GM12878 (cell line): ENCODE measurements at regions not wholly inside any gene's neighbourhood (a gene's known extent, or its start where the extent isn't known, plus 50 kb on each side); places are given as distances from the start of the nearest gene placed in this dataset.

Experiments
- ATAC-seq: fragments of 200-7000 bp; cut with Tn5 transposase; 3 replicates; pipeline ENCODE4 v1.9.1; 2020; ENCODE audit warnings: mild to moderate bottlenecking, moderate library complexity
- BruUV-seq: library from RNA; stranded (reverse); fragments of 400-500 nt; replicated peaks from 2 replicates; lab custom pipeline; 2021; lab: Mats Ljungman, UMichigan
- CTCF ChIA-PET: fragments of 300-600 bp; sonication (Branson Sonifier 250); formaldehyde crosslinking; extraction: SDS; loops from one replicate; lab custom pipeline; 2021; ENCODE audit warnings: inconsistent platforms; lab: Yijun Ruan, JAX
- POLR2A ChIA-PET: fragments of 350-600 bp; formaldehyde crosslinking; extraction: SDS; loops from one replicate; lab custom pipeline; 2021; ENCODE audit warnings: inconsistent platforms; lab: Charles Lee
- RAD21 ChIA-PET: fragments of 300-600 bp; sonication (Branson Sonifier 250); formaldehyde crosslinking; loops from one replicate; lab custom pipeline; 2023; ENCODE audit warnings: antibody characterized with exemption; ENCODE audit not compliant: unreplicated experiment; lab: Charles Lee
- SMC1A ChIA-PET: fragments of 300-600 bp; sonication (Branson Sonifier 250); formaldehyde crosslinking; loops from one replicate; lab custom pipeline; 2023; ENCODE audit not compliant: unreplicated experiment, uncharacterized antibody; lab: Charles Lee
- DNase-seq: peaks from one replicate; pipeline ENCODE4 v3.0.0-alpha.2; 2011; ENCODE audit warnings: low read depth, low spot score
- FAIRE-seq: peaks from 3 replicates; lab custom pipeline; 2011; peaks lifted over from hg19 to GRCh38; lab: Jason Lieb, UNC
- H2AFZ ChIP-seq: 2 replicates; pipeline ENCODE4 v1.6.0; 2011; ENCODE audit warnings: low read depth, low read length, control low read depth; ENCODE audit not compliant: control insufficient read depth
- H3K27ac ChIP-seq: 2 replicates; pipeline ENCODE4 v1.5.1; 2011; ENCODE audit warnings: control low read depth; ENCODE audit not compliant: control insufficient read depth, insufficient read depth
- H3K27me3 ChIP-seq, 2 experiments: replicated peaks in 1 of 2; 2 replicates each; pipeline versions ENCODE4 v1.6.0 to v1.6.1; 2011; ENCODE audit warnings: low read length in 1 of 2; ENCODE audit not compliant: control insufficient read depth in 2 of 2, insufficient read depth in 2 of 2
- H3K36me3 ChIP-seq, 2 experiments: 2 replicates each; pipeline ENCODE4 v1.5.1; 2011; ENCODE audit warnings: low read length in 1 of 2; ENCODE audit not compliant: control insufficient read depth in 2 of 2, insufficient read depth in 2 of 2
- H3K4me1 ChIP-seq: 2 replicates; pipeline ENCODE4 v1.6.1; 2011; ENCODE audit warnings: mild to moderate bottlenecking, low read length, moderate library complexity, mixed read lengths; ENCODE audit not compliant: control insufficient read depth, insufficient read depth
- H3K4me2 ChIP-seq: 2 replicates; pipeline ENCODE4 v1.6.0; 2011; ENCODE audit warnings: control low read depth; ENCODE audit not compliant: control insufficient read depth, insufficient read depth
- H3K4me3 ChIP-seq: fragments of 200-600 bp; sonication (generic); 2 replicates; pipeline ENCODE4 v1.5.1; 2016
- H3K79me2 ChIP-seq: 2 replicates; pipeline ENCODE4 v1.6.0; 2011; ENCODE audit warnings: low read length; ENCODE audit not compliant: control insufficient read depth, insufficient read depth
- H3K9ac ChIP-seq: 2 replicates; pipeline ENCODE4 v1.8.0; 2011; ENCODE audit warnings: low read length, control low read depth, mixed read lengths; ENCODE audit not compliant: control insufficient read depth, insufficient read depth
- H3K9me3 ChIP-seq: replicated peaks from 3 replicates; pipeline ENCODE4 v1.5.1; 2011; ENCODE audit warnings: mild to moderate bottlenecking, low read length; ENCODE audit not compliant: control insufficient read depth, insufficient read depth
- H4K20me1 ChIP-seq: 2 replicates; pipeline ENCODE4 v1.6.0; 2011; ENCODE audit not compliant: control insufficient read depth, insufficient read depth
- BHLHE40 ChIP-seq, 2 experiments: fragments of 450-650 bp in 1 of 2; IDR thresholded peaks; 2 replicates each; pipeline ENCODE4 v1.6.1; 2011 to 2017; ENCODE audit warnings: low read depth in 2 of 2, borderline replicate concordance in 1 of 2, improper control_type of control experiment in 1 of 2, low read length in 1 of 2, mild to moderate bottlenecking in 1 of 2
- BMI1 ChIP-seq: fragments of 450-650 bp; IDR thresholded peaks from 2 replicates; pipeline ENCODE4 v1.6.1; 2016; ENCODE audit warnings: mild to moderate bottlenecking, moderate library complexity, borderline replicate concordance
- CBX3 ChIP-seq: fragments of 200-600 bp; sonication (generic); IDR thresholded peaks from 2 replicates; pipeline ENCODE4 v1.6.1; 2016; ENCODE audit warnings: low read depth, borderline replicate concordance
- EGR1 ChIP-seq, 2 experiments: IDR thresholded peaks; 1 replicate in 1 of 2; 2 replicates in 1 of 2; pipeline ENCODE4 v1.6.1; 2011 to 2012; ENCODE audit warnings: low read depth in 2 of 2, low read length in 2 of 2, borderline replicate concordance in 1 of 2, mild to moderate bottlenecking in 1 of 2, moderate library complexity in 1 of 2
- PML ChIP-seq: IDR thresholded peaks from 2 replicates; pipeline ENCODE4 v1.6.1; 2012; ENCODE audit warnings: low read length, inconsistent platforms
- RAD21 ChIP-seq: IDR thresholded peaks from 2 replicates; pipeline ENCODE4 v1.6.1; 2011; ENCODE audit warnings: mild to moderate bottlenecking, low read depth, low read length, moderate library complexity; ENCODE audit not compliant: insufficient read depth
- SIN3A ChIP-seq: IDR thresholded peaks from 2 replicates; pipeline ENCODE4 v1.6.1; 2012; ENCODE audit warnings: low read depth, low read length, improper control_type of control experiment
- SMC3 ChIP-seq: IDR thresholded peaks from 2 replicates; pipeline ENCODE4 v1.6.1; 2011; ENCODE audit warnings: low read length, improper control_type of control experiment, borderline replicate concordance
- SP1 ChIP-seq: IDR thresholded peaks from one replicate; pipeline ENCODE4 v1.6.1; 2011; ENCODE audit warnings: low read depth, low read length
- SPI1 ChIP-seq: IDR thresholded peaks from 2 replicates; pipeline ENCODE4 v1.6.1; 2011; ENCODE audit warnings: low read depth, mild to moderate bottlenecking, low read length, moderate library complexity, borderline replicate concordance; ENCODE audit not compliant: insufficient read depth
- TAF1 ChIP-seq: IDR thresholded peaks from 2 replicates; pipeline ENCODE4 v1.6.1; 2011; ENCODE audit warnings: mild to moderate bottlenecking, low read depth, low read length, borderline replicate concordance
- WRNIP1 ChIP-seq: IDR thresholded peaks from 2 replicates; pipeline ENCODE4 v1.6.1; 2011; ENCODE audit warnings: low read depth, low read length, improper control_type of control experiment, borderline replicate concordance
- WGBS: methylation state at CpG from one replicate; pipeline ENCODE4 v1.1.6; 2016; ENCODE audit warnings: low lambda C conversion rate; ENCODE audit not compliant: insufficient replicate concordance, insufficient coverage; ENCODE audit errors: missing lambda C conversion rate; 5-methylcytosine and 5-hydroxymethylcytosine counted together
- in situ Hi-C: fragments of 300-500 bp; cut with MboI; formaldehyde crosslinking; loops from 9 replicates; pipeline ENCODE4 v1.14.3; 2018; ENCODE audit warnings: mixed read lengths
- intact Hi-C: fragments of 100-400 bp; cut with micrococcal nuclease; formaldehyde crosslinking; loops from one replicate; pipeline ENCODE4 v1.14.2; 2022; ENCODE audit not compliant: unreplicated experiment
- TF ChIP-seq, protein P1 (sequence below): fragments of 450-650 bp; IDR thresholded peaks from 2 replicates; pipeline ENCODE4 v1.6.1; 2017; ENCODE audit warnings: mild to moderate bottlenecking
- TF ChIP-seq, protein P2 (sequence below): IDR thresholded peaks from 2 replicates; pipeline ENCODE4 v1.6.1; 2012; ENCODE audit warnings: low read depth, low read length, improper control_type of control experiment
- TF ChIP-seq, protein P3 (sequence below): fragments of 450-650 bp; conservative IDR thresholded peaks from 2 replicates; pipeline ENCODE4 v1.6.1; 2017; ENCODE audit warnings: mild to moderate bottlenecking, moderate library complexity
- TF ChIP-seq, protein P4 (sequence below): IDR thresholded peaks from 2 replicates; pipeline ENCODE4 v1.6.1; 2012; ENCODE audit warnings: low read length, inconsistent platforms

DNA sequence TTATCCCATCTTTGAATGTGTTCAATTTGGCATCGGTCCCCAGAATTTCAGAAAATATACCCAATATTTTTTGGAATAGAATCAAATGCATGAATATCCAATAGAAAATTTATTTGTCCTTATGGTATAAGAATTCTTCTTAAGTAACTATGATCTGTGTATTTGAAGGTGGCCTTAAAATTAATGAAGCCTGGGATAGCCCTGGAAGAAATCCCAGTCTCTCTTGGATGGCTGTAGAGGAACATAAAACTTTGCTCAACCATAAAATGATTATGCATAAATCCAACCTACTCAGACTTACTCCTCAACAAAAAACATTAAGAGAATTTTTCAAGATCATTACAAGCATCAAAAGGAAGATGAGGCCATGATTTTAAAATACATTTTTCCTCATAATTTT lies 269.4 kb upstream of the SMIM31 start (continued):
- TF ChIP-seq, protein P1, sequence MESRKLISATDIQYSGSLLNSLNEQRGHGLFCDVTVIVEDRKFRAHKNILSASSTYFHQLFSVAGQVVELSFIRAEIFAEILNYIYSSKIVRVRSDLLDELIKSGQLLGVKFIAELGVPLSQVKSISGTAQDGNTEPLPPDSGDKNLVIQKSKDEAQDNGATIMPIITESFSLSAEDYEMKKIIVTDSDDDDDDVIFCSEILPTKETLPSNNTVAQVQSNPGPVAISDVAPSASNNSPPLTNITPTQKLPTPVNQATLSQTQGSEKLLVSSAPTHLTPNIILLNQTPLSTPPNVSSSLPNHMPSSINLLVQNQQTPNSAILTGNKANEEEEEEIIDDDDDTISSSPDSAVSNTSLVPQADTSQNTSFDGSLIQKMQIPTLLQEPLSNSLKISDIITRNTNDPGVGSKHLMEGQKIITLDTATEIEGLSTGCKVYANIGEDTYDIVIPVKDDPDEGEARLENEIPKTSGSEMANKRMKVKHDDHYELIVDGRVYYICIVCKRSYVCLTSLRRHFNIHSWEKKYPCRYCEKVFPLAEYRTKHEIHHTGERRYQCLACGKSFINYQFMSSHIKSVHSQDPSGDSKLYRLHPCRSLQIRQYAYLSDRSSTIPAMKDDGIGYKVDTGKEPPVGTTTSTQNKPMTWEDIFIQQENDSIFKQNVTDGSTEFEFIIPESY: no peak
- TF ChIP-seq SIN3A (no peak), PML (no peak)

DNA sequence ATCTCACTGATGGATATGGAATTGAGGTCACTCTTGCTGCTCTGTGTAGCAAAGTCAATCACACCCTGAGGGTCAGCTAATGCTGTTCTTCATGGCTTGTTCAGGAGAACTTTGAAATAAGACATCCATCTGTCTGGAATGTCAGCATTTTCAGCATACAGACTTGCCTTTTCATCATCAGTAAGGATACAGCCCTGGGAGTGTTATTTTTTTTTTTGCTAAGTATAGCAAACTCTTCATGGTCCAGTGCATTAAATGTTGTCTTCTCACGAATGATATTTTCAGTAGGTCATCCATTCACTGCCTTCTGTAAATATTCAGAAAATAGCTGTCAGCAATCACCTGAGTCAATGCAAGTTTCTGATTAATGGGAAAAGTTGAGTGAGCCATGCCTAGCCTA lies 268.8 kb upstream of the SMIM31 start:
- H3K36me3 ChIP-seq: no peaks in the 10 kb centered on the region
- no TSS peak for BruUV-seq
- no peak for ATAC-seq
- H3K79me2 ChIP-seq: no peaks in the 10 kb centered on the region
- no peaks in the 10 kb centered on the region for H3K9me3 ChIP-seq
- POLR2A ChIA-PET: no interaction called here
- no peak overlapping the region for H3K4me3 ChIP-seq
- RAD21 ChIA-PET: no interaction called here
- H3K27me3 ChIP-seq: no peaks in the 10 kb centered on the region
- H2AFZ ChIP-seq: no peak overlapping the region
- H4K20me1 ChIP-seq: no peaks in the 10 kb centered on the region
- intact Hi-C loops (no loop called here), in situ Hi-C loops (no loop called here)
- no peak for FAIRE-seq
- H3K4me1 ChIP-seq: no peaks in the 10 kb centered on the region
- no peak for DNase-seq
- no peak overlapping the region for H3K9ac ChIP-seq
- CTCF ChIA-PET: no interaction called here
- SMC1A ChIA-PET: interaction anchor here (0.7 kb wide), 1 partner anchor 1003 kb away, joined by 3 read pairs; no protein-coding TSS in a partner anchor
- WGBS: 0% methylated on average over 1 of the region's 1 CpG
- H3K27ac ChIP-seq: no peak overlapping the region
- no peak overlapping the region for H3K4me2 ChIP-seq
- TF ChIP-seq TAF1 (no peak), SP1 (no peak), CBX3 (no peak), BHLHE40 (IDR thresholded peaks at IDR 0.05; ENCODE audit: borderline replicate concordance in 1 of 2, low read depth in 2 of 2, low read length in 1 of 2) (no peak), BMI1 (no peak), RAD21 (no peak), EGR1 (IDR thresholded peaks at IDR 0.05; ENCODE audit: borderline replicate concordance in 1 of 2, low read depth in 2 of 2, low read length in 2 of 2) (no peak), WRNIP1 (no peak), SMC3 (no peak), SPI1 (no peak)
- TF ChIP-seq, protein P2, sequence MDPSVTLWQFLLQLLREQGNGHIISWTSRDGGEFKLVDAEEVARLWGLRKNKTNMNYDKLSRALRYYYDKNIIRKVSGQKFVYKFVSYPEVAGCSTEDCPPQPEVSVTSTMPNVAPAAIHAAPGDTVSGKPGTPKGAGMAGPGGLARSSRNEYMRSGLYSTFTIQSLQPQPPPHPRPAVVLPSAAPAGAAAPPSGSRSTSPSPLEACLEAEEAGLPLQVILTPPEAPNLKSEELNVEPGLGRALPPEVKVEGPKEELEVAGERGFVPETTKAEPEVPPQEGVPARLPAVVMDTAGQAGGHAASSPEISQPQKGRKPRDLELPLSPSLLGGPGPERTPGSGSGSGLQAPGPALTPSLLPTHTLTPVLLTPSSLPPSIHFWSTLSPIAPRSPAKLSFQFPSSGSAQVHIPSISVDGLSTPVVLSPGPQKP: no peak
- TF ChIP-seq, protein P3, sequence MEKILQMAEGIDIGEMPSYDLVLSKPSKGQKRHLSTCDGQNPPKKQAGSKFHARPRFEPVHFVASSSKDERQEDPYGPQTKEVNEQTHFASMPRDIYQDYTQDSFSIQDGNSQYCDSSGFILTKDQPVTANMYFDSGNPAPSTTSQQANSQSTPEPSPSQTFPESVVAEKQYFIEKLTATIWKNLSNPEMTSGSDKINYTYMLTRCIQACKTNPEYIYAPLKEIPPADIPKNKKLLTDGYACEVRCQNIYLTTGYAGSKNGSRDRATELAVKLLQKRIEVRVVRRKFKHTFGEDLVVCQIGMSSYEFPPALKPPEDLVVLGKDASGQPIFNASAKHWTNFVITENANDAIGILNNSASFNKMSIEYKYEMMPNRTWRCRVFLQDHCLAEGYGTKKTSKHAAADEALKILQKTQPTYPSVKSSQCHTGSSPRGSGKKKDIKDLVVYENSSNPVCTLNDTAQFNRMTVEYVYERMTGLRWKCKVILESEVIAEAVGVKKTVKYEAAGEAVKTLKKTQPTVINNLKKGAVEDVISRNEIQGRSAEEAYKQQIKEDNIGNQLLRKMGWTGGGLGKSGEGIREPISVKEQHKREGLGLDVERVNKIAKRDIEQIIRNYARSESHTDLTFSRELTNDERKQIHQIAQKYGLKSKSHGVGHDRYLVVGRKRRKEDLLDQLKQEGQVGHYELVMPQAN: no peak
- TF ChIP-seq, protein P4, sequence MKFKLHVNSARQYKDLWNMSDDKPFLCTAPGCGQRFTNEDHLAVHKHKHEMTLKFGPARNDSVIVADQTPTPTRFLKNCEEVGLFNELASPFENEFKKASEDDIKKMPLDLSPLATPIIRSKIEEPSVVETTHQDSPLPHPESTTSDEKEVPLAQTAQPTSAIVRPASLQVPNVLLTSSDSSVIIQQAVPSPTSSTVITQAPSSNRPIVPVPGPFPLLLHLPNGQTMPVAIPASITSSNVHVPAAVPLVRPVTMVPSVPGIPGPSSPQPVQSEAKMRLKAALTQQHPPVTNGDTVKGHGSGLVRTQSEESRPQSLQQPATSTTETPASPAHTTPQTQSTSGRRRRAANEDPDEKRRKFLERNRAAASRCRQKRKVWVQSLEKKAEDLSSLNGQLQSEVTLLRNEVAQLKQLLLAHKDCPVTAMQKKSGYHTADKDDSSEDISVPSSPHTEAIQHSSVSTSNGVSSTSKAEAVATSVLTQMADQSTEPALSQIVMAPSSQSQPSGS: no peak
